NCI-H1417 treated with DMSO at 0.1 percent for 48 hours (cell line): ENCODE measurements at regions not wholly inside any gene's neighbourhood (a gene's known extent, or its start where the extent isn't known, plus 50 kb on each side); places are given as distances from the start of the nearest gene placed in this dataset.

ENCODE experiments used
- DNase-seq: peaks from one replicate; lab custom pipeline; 2025; lab: John Stamatoyannopoulos, UW

DNA sequence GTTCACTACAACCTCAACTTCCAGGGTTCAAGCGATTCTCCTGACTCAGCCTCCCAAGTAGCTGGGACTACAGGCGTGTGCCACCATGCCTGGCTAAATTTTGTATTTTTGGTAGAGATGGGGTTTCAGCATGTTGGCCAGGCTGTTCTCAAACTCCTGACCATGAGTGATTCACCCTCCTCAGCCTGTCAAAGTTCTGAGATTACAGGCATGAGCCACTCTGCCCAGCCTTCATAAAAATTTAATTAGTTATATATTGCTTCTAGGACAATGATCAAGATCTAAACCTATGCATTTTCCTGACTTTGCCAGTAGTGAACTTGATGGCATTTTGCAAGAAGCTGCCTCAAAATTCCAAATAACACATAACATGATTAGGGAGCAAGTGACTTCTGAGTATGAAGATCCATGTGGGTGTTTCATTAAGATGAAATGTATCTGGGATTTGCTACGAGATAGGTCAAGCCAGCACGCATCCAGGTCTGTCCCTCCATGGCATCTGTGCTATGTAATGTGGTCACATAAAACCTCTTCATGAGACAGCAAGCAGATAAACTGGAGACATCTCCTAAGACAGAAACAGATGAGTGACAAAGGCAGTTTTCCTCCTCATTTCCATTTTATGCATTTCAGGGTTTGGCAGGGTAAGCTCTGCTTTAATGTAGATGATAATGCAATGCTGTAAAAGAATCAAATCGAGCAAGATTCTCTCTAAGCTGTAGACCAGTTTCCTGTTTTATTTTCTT lies 319.4 kb upstream of the ATP2B1 start:
- DNase-seq, result no peak

GRCh38 chr12:90027041-90027440 lies 318.4 kb upstream of the ATP2B1 start:
- no peak for DNase-seq

DNA sequence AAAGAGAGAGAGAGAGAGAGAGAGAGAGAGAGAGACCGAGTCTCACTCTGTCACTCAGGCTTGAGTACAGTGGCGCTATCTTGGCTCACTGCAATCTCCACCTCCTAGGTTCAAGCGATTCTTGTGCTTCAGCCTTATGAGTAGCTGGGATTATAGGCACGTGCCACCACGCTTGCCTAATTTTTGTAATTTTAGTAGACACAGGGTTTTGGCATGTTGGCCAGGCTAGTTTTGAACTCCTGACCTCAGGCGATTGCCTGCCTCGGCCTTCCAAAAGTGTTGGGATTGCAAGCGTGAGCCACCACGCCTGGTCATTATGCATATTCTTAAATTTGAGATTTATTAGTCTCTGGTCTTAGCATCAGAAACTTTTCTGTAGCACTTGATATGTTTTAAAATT lies 317.9 kb upstream of the ATP2B1 start:
- DNase-seq, result no peak

DNA sequence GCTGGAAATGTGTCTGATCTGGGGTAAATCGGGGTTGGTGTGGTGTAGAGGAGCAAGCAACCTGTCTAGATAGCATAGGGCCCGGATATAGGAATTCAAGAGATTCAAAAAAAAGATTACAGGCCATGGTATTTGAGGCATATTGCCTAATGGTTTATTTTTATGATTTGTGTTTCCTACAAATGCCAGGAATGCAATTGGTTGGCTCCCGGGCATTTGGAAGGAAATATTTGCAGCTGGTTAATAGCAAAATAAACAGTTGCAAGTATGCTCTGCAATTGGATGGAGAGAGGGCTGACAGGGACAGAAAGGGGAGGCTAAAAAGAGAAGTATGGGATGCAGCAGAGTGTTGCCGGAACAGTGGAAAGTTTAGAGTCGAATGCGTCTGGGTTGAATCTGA lies 315.6 kb upstream of the ATP2B1 start:
- no peak for DNase-seq

DNA sequence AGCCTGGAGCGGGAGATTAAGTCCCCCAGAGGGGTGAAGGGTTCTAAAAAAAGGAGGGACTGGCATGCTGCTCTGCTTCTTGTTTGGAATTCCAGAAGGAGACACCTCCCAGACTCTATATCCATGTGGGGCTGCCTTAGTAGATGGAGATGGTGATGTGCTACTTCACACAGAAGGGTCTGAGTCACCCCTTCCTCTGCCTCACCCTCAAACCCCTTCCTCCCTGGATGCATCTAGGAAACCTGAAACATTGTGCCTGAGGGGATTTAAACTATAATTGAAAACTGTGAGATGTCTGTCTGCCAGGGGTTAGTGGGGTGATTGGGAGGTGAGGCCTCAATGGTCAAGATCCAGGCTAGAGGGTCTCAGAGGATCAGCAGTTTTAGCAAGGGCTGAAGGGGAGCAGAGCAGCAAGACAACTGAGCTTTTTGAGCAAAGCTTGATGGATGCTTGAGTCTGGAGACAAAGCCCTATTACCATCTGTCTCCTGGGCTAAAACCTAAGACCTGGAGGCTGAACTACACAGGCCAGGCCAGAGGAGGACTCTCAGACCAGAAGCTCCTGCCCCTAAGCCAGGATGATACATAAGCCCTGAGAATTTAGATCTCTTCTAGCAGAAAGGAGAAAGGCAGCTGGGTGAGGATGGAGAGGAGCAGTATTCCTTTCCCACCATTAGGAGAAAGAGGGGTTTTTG lies 314.7 kb upstream of the ATP2B1 start:
- no peak for DNase-seq

- DNase-seq, result no peak
Measured at GRCh38 chr12:90021795-90022440, 313.3 kb upstream of the ATP2B1 start.

DNA sequence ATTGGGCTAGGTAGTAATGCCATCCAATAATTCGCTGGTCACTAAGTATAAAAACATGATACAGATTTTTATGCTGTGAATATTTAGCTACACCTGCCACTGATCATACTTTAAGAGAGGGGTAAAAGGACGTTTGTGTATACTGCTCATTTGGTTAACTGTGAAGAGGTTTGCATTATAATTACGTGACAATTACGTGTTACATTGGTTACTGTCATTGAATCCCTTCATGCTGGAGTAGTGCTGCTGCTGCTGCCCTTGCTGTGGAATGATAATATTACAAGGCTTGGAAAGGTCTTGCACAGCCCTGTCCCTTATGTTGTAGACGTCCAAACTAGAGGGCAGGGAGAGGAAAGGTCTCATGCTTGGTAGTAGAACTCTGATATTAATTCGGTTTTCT lies 312.2 kb upstream of the ATP2B1 start:
- no peak for DNase-seq

GRCh38 chr12:90020436-90020835 lies 311.8 kb upstream of the ATP2B1 start:
- DNase-seq, result no peak

DNA sequence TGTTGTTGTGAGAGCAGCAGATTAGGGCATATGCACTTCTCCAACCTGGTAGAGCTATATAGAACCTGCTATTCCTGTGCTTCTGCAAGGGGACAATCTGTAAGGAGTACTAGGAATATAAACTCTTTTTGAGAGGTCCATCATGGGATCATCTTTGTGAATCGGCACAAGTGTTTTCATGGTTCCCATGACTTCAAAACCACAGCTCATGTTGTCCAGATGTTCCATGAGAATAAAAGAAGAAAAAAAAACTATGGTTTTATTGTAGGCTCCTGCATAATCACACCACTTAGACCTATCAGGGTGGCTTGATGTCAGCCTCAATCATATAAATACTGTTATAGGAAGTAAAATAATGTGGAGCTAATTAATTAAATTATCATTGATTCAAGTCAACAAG lies 311.4 kb upstream of the ATP2B1 start:
- DNase-seq, result no peak

GRCh38 chr12:90017316-90017715 lies 308.7 kb upstream of the ATP2B1 start:
- DNase-seq, result no peak

DNA sequence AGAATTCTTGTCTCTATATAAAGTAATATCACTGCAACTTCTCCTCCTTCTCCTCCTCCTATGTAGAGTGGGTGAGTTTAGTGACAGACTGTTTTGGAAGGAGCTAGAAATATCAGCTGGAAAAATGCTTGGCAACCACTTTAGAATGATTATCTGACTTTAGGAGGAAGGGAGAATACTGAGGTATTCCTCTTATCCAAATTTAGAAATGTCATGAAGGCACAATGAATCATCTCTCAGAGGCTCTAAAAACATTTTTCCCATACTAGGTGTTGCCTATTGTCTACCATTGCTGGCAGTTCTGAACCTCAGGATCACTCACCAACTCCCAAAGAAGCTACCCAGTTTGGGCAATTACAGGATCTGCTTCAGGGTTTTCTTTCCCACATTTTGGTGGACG lies 306.6 kb upstream of the ATP2B1 start:
- DNase-seq, result no peak

DNA sequence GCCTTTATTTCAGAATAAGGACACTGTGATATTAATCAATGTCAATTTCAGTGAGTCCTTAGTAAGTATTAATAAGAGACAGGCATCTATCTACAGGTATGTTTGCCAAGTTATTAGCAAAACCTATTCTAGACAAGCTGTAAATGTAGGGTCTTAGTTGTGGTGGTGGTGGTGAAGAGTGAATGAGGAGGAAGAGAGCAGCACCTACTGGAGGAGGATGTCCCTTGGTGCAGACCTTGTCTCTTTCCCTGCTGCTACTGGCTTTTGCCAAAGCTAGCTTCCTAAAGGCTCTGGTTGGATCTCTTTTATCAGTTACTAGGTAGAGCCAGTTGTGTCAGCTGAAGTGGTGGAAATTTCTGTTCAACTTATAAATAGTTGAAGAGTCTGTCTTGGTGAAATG lies 304.8 kb upstream of the ATP2B1 start:
- no peak for DNase-seq

GRCh38 chr12:90010089-90010488 lies 301.5 kb upstream of the ATP2B1 start:
- no peak for DNase-seq

- no peak for DNase-seq
Measured at GRCh38 chr12:90008277-90008676, 299.6 kb upstream of the ATP2B1 start.

GRCh38 chr12:90004319-90005074 lies 295.9 kb upstream of the ATP2B1 start:
- DNase-seq, result no peak

- no peak for DNase-seq
Measured at GRCh38 chr12:90003688-90004087, 295.1 kb upstream of the ATP2B1 start.

DNA sequence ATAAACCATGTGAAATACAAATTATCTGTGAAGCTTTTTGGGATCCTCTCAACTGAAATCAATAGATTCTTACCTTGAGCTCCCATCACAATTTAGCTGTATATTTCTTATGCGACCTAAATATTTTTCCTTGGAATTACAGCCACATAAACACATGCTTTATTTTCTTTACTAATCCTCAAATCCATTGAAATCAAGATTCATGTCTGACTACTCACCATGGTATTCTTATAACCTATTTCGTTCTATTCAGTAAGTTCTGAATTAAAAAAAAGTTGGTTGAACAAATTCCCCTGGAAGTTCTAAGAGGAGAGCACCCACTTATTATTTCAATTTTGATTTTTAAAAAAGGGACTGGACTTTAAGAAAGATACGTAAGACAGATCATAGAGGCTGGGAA lies 292.1 kb upstream of the ATP2B1 start:
- DNase-seq, result no peak

DNA sequence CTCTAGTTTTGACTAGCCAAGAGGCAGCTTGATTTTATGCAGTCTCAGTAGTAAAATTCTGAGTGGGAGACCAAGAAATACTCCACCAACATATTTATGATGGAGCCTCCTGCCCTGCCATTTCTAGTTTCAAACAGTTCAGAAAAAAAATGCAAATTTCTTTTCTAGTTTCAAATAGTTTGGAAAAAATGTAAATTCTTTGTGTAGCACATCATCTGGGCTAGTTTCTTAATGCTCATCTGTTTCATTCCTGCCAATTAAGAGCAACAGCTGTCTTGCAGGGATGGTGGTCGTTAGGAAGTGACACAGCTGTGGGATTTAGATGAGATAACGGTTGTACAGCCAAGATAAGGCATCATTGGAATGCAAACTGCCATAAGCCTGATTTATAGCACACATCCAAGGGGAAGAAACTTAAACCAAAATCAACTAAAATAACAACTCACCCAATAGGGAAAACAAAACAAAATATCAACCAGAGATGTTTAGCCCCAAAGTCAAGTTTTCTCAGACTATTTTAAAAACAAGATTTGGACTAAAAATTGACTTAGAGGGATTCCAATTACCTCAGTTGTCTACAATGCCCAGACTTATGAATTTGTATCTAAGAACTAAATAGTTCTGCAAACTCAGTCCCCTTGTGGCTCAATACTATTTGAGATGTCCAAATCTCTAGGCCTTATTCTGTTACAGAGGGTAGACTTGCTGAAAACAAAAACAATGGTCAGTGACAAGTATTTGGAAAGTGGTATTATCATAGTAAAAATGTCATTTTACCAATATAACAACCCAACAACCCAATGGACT lies 291.3 kb upstream of the ATP2B1 start:
- no peak for DNase-seq

DNA sequence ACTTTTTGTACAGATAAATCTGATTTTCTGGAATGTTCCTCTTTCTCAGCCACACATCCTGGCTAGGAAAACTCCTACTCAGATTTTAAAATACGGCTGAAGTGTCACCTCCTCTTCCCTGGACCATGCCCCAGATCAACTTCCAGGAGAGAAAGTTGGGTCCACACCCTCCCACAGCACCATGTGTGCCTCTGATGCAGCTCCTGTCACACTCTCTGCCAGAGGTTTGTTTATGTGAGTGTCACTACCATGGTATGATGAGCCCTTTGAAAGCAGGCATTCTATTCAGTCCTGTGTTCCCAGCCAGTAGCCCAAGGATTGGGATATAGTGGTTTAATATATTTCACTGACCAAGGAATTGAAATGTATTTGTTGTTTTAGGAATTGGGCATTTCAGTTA lies 287.2 kb upstream of the ATP2B1 start:
- DNase-seq, result no peak

DNA sequence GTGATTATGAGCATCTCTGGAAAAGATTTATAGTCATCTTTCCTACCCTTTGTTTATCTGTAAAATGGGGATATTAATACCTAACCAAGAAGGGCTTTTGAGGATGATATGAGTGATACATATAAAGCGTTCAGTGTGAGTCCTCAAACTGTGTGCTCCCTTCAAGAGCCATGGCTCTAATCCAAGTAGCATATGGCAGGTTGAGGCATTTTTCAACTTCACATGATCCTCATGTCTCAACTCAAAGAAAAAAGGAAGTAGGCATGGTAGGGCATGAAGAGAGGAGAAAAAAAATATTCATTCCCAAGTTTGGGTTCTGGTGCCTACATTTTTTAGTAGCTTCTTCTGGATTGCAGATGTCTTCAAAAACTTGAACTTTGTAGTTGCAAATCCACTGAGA lies 286.3 kb upstream of the ATP2B1 start:
- no peak for DNase-seq

DNA sequence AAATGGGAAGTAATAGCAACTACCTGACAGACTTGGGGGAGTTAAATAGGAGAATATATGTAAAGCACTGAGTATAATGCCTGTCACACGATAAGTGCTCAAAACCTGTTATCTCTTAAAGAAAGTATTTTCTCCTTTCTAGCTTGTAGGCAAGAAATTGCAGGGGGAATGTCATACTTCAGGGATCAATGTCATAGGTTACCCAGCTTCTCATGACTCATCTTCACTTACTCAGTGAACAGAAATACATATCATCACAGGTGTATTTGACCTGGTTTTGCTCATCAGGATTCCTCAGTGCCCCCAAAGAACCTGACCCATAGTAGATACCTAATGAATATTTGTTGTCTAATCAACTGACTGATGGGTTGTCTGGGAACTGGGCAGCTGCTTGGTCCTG lies 285.0 kb upstream of the ATP2B1 start:
- no peak for DNase-seq
